Mesothelial cell of epicardium (in vitro differentiated cells): ENCODE measurements at regions not wholly inside any gene's neighbourhood (a gene's known extent, or its start where the extent isn't known, plus 50 kb on each side); places are given as distances from the start of the nearest gene placed in this dataset.

Experiments
- DNase-seq, 2 experiments: peaks; one replicate each; pipeline ENCODE4 v3.0.0; 2021; ENCODE audit warnings: low spot score in 2 of 2; ENCODE audit not compliant: unreplicated experiment in 2 of 2
- H3K27ac Mint-ChIP-seq: 2 replicates; pipeline ENCODE4 v1.8.0; 2021; ENCODE audit warnings: mixed read lengths
- H3K27me3 Mint-ChIP-seq: 2 replicates; pipeline ENCODE4 v1.8.0; 2021; ENCODE audit warnings: low read depth, mixed read lengths
- H3K36me3 Mint-ChIP-seq: 2 replicates; pipeline ENCODE4 v1.8.0; 2021; ENCODE audit warnings: mixed read lengths
- H3K4me1 Mint-ChIP-seq: 2 replicates; pipeline ENCODE4 v1.8.0; 2021; ENCODE audit warnings: mixed read lengths
- H3K4me3 Mint-ChIP-seq: 2 replicates; pipeline ENCODE4 v1.8.0; 2021; ENCODE audit warnings: mild to moderate bottlenecking, moderate library complexity, mixed read lengths
- H3K9me3 Mint-ChIP-seq: 2 replicates; pipeline ENCODE4 v1.8.0; 2021; ENCODE audit warnings: mixed read lengths
- CTCF ChIP-seq: fragments of 200-600 bp; sonication (generic); IDR thresholded peaks from one replicate; pipeline ENCODE4 v1.5.0; 2021; ENCODE audit warnings: antibody characterized with exemption; ENCODE audit not compliant: unreplicated experiment

- H3K27me3 Mint-ChIP-seq = peaks cover 34% of the 10 kb centered on the region
- H3K9me3 Mint-ChIP-seq = no peaks in the 10 kb centered on the region
- no peak overlapping the region for H3K27ac Mint-ChIP-seq
- H3K4me1 Mint-ChIP-seq = no peaks in the 10 kb centered on the region
- no peak for TF ChIP-seq CTCF
- no peaks in the 10 kb centered on the region for H3K36me3 Mint-ChIP-seq
- no peak for DNase-seq
- no peak overlapping the region for H3K4me3 Mint-ChIP-seq
These were observed 1372.1 kb upstream of the SEL1L start for GRCh38 chr14:82905762-82906161.

GRCh38 chr14:82911930-82912329, 1378.3 kb upstream of the SEL1L start:
- no peak for TF ChIP-seq CTCF
- Mint-ChIP-seq H3K36me3 (no peaks in the 10 kb centered on the region), H3K9me3 (no peaks in the 10 kb centered on the region), H3K27ac (no peak overlapping the region), H3K27me3 (peaks cover 18% of the 10 kb centered on the region), H3K4me3 (no peak overlapping the region), H3K4me1 (no peaks in the 10 kb centered on the region)
- no peak for DNase-seq

GRCh38 chr14:82913396-82913795, 1379.7 kb upstream of the SEL1L start:
- no peak overlapping the region for H3K4me3 Mint-ChIP-seq
- H3K9me3 Mint-ChIP-seq = no peaks in the 10 kb centered on the region
- no peak overlapping the region for H3K27ac Mint-ChIP-seq
- H3K36me3 Mint-ChIP-seq = no peaks in the 10 kb centered on the region
- no peaks in the 10 kb centered on the region for H3K4me1 Mint-ChIP-seq
- peaks cover 13% of the 10 kb centered on the region for H3K27me3 Mint-ChIP-seq
- DNase-seq = no peak
- TF ChIP-seq CTCF = no peak

GRCh38 chr14:82915381-82915780, 1381.7 kb upstream of the SEL1L start:
- H3K36me3 Mint-ChIP-seq = no peaks in the 10 kb centered on the region
- no peak for DNase-seq
- H3K27ac Mint-ChIP-seq = no peak overlapping the region
- TF ChIP-seq CTCF = no peak
- peaks cover 4% of the 10 kb centered on the region for H3K9me3 Mint-ChIP-seq
- H3K27me3 Mint-ChIP-seq = peaks cover 6% of the 10 kb centered on the region
- H3K4me1 Mint-ChIP-seq = no peaks in the 10 kb centered on the region
- no peak overlapping the region for H3K4me3 Mint-ChIP-seq

- H3K27ac Mint-ChIP-seq = no peak overlapping the region
- peaks cover 12% of the 10 kb centered on the region for H3K9me3 Mint-ChIP-seq
- peaks cover 2% of the 10 kb centered on the region for H3K27me3 Mint-ChIP-seq
- H3K4me3 Mint-ChIP-seq = no peak overlapping the region
- H3K36me3 Mint-ChIP-seq = no peaks in the 10 kb centered on the region
- no peaks in the 10 kb centered on the region for H3K4me1 Mint-ChIP-seq
- no peak for TF ChIP-seq CTCF
- no peak for DNase-seq
These were observed 1402.0 kb upstream of the SEL1L start for GRCh38 chr14:82935691-82936090.

- DNase-seq = no peak
- Mint-ChIP-seq H3K9me3 (peaks cover 4% of the 10 kb centered on the region), H3K36me3 (no peaks in the 10 kb centered on the region), H3K27me3 (peaks cover 6% of the 10 kb centered on the region), H3K27ac (no peak overlapping the region), H3K4me3 (no peak overlapping the region), H3K4me1 (peaks cover 2% of the 10 kb centered on the region)
- TF ChIP-seq CTCF = no peak
These were observed 1417.5 kb upstream of the SEL1L start for GRCh38 chr14:82951171-82951570.
